ENCODE measurements at regions not wholly inside any gene's neighbourhood (a gene's known extent, or its start where the extent isn't known, plus 50 kb on each side); places are given as distances from the start of the nearest gene placed in this dataset.
A peak's percentile ranks its signal among the peaks of the same experiment; 100 is the strongest.

DNA sequence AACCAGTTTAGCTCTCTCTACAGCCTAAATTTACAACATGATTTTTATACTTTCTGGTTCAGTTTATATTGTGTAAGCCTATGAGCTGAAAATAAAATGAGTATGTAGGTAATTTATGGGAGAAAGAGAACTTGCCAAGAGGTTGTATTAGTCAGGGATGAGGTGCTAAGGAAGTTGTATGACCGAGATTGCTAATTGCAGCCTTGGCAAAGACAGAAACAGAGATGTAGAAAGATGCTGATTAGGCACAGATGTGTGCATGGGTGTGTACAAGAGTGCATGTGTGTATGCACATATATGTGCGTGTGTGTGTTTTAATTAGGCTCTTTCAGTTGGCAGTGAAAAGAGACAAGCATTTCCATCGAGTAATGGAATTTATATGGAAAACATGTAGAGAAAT lies 213.9 kb downstream of the FBXO15 start:
- H3K4me3 ChIP-seq (ENCODE audit: low read depth, poor library complexity, severe bottlenecking) = no peak overlapping the region
- intact Hi-C loops (cut with DNase I; ENCODE audit: low total_unique reads) = loop anchor here (5.0 kb wide), 1 partner anchor 1484 kb away; no protein-coding TSS in a partner anchor
- 56 to 60% methylated on average over 3 of the region's 3 CpGs for WGBS, 2 donors
- TF ChIP-seq CTCF (IDR thresholded peaks at IDR 0.05) = no peak
- no peak for TF ChIP-seq POLR2A (IDR thresholded peaks at IDR 0.05)
- no peak for DNase-seq (ENCODE audit: low spot score in 2 of 2)

DNA sequence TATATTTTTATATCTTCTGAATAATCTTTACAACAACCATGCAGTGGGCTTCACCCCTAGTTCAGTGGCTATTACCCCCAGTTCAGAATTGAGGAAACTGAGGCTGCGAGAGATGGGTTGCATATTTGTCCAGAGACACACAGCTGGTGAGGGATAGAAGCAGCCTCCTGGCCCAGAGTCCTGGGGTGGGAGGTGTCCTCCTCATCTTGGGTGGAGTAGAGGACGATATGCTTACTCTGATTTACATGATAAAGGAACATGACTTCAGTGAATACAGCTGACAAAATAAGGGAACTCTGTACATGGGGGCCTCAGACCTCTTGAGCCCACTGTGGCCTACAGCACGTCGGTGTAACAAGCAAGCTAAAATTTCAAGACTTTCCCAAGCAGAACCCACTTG lies 214.7 kb downstream of the FBXO15 start:
- TF ChIP-seq CTCF (IDR thresholded peaks at IDR 0.05) = no peak
- no peak for TF ChIP-seq POLR2A (IDR thresholded peaks at IDR 0.05)
- H3K4me3 ChIP-seq (ENCODE audit: low read depth, poor library complexity, severe bottlenecking) = no peak overlapping the region
- no peak for DNase-seq (ENCODE audit: low spot score in 2 of 2)
- WGBS, 2 donors = 70 to 76% methylated on average over 4 of the region's 4 CpGs
- intact Hi-C loops (cut with DNase I; ENCODE audit: low total_unique reads) = loop anchor here (5.0 kb wide), 1 partner anchor 1484 kb away; no protein-coding TSS in a partner anchor

DNA sequence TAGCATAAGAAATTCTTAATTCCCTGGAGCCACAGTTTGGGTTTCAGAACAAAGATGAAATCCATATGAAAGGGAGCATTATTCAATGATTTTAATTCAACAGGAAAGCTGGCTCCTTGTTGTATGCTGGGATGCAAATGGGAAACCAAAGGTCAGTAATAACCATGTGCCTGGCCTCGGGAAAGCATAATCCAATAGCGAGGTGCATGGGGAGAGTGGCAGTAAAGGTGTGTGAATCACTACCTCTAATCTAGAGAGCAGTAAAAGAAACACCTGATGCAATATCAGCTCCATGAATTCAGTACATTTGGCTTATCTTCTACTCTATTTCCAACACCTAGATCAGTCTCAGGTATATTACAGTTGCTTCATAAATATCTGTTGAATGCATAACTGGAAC lies 220.1 kb downstream of the FBXO15 start:
- intact Hi-C loops (cut with DNase I; ENCODE audit: low total_unique reads) = no loop called here
- TF ChIP-seq POLR2A (IDR thresholded peaks at IDR 0.05) (no peak), CTCF (IDR thresholded peaks at IDR 0.05) (no peak)
- no peak overlapping the region for H3K4me3 ChIP-seq (ENCODE audit: low read depth, poor library complexity, severe bottlenecking)
- no peak for DNase-seq (ENCODE audit: low spot score in 2 of 2)
- WGBS, 2 donors = 66 to 88% methylated on average over 2 of the region's 2 CpGs

- WGBS, 2 donors = 68 to 72% methylated on average over 3 of the region's 3 CpGs
- intact Hi-C loops (cut with DNase I; ENCODE audit: low total_unique reads) = no loop called here
- DNase-seq (ENCODE audit: low spot score in 2 of 2) = no peak
- no peak overlapping the region for H3K4me3 ChIP-seq (ENCODE audit: low read depth, poor library complexity, severe bottlenecking)
- TF ChIP-seq CTCF (IDR thresholded peaks at IDR 0.05) = no peak
- no peak for TF ChIP-seq POLR2A (IDR thresholded peaks at IDR 0.05)
These were observed 222.8 kb downstream of the FBXO15 start for GRCh38 chr18:73924836-73925235.

GRCh38 chr18:73924307-73924706 lies 223.3 kb downstream of the FBXO15 start:
- DNase-seq (ENCODE audit: low spot score in 2 of 2) = peak in 1 of 2 donors; percentile 52
- intact Hi-C loops (cut with DNase I; ENCODE audit: low total_unique reads) = no loop called here
- 46 to 53% methylated on average over 4 of the region's 4 CpGs for WGBS, 2 donors

More at GRCh38 chr18:73924307-73924706, 223.3 kb downstream of the FBXO15 start:
- TF ChIP-seq CTCF (IDR thresholded peaks at IDR 0.05) (no peak), POLR2A (IDR thresholded peaks at IDR 0.05) (no peak)
- no peak overlapping the region for H3K4me3 ChIP-seq (ENCODE audit: low read depth, poor library complexity, severe bottlenecking)
